H1 (cell line): ENCODE measurements at regions not wholly inside any gene's neighbourhood (a gene's known extent, or its start where the extent isn't known, plus 50 kb on each side); places are given as distances from the start of the nearest gene placed in this dataset.

Experiments used
- CTCF ChIA-PET: fragments of 300-600 bp; sonication (Branson Sonifier 250); formaldehyde crosslinking; loops from one replicate; lab custom pipeline; 2021; ENCODE audit not compliant: partially characterized antibody; lab: Charles Lee
- POLR2A ChIA-PET: fragments of 300-600 bp; sonication (Branson Sonifier 250); formaldehyde crosslinking; loops from one replicate; lab custom pipeline; 2021; ENCODE audit warnings: inconsistent platforms; ENCODE audit not compliant: partially characterized antibody; lab: Charles Lee
- DNase-seq, 2 experiments: peaks; one replicate each; pipeline versions ENCODE4 v3.0.0 to v3.0.0-alpha.2; 2010 to 2022; ENCODE audit warnings: low spot score in 2 of 2, low read depth in 1 of 2, mixed read lengths in 1 of 2
- FAIRE-seq: peaks from 2 replicates; lab custom pipeline; 2011; peaks lifted over from hg19 to GRCh38; lab: Jason Lieb, UNC
- H2AFZ ChIP-seq: 2 replicates; pipeline ENCODE4 v1.8.1; 2012; ENCODE audit warnings: low read length, inconsistent platforms
- H2AK5ac ChIP-seq: 2 replicates; pipeline ENCODE4 v1.6.1; 2013; ENCODE audit warnings: low read depth, low read length
- H2BK120ac ChIP-seq: replicated peaks from 2 replicates; pipeline ENCODE3; 2013; ENCODE audit warnings: low read depth, low read length, inconsistent platforms
- H2BK12ac ChIP-seq: 2 replicates; pipeline ENCODE4 v1.6.1; 2013; ENCODE audit warnings: low read depth, low read length
- H2BK15ac ChIP-seq: 2 replicates; pipeline ENCODE4 v1.6.1; 2013; ENCODE audit warnings: low read length
- H2BK20ac ChIP-seq: 2 replicates; pipeline ENCODE4 v1.6.1; 2013; ENCODE audit warnings: low read length
- H2BK5ac ChIP-seq: 2 replicates; pipeline ENCODE4 v1.6.1; 2013; ENCODE audit warnings: low read depth, low read length
- H3K14ac ChIP-seq: 2 replicates; pipeline ENCODE4 v1.6.1; 2013; ENCODE audit warnings: inconsistent platforms; ENCODE audit not compliant: insufficient read length
- H3K18ac ChIP-seq: 2 replicates; pipeline ENCODE4 v1.6.1; 2013; ENCODE audit warnings: low read length; ENCODE audit errors: extremely low read depth
- H3K23ac ChIP-seq: 2 replicates; pipeline ENCODE4 v1.6.1; 2013; ENCODE audit warnings: inconsistent platforms; ENCODE audit not compliant: insufficient read length
- H3K23me2 ChIP-seq: 2 replicates; pipeline ENCODE4 v1.6.1; 2013; ENCODE audit warnings: low read depth, low read length
- H3K27ac ChIP-seq: 2 replicates; pipeline ENCODE4 v1.6.1; 2011; ENCODE audit warnings: low read depth, low read length, inconsistent platforms
- H3K27me3 ChIP-seq, 4 experiments: replicated peaks in 1 of 4; 1 replicate in 1 of 4; 2 replicates in 3 of 4; pipeline versions ENCODE4 v1.6.1 to v1.8.1; 2011 to 2013; ENCODE audit warnings: low read length in 3 of 4, mild to moderate bottlenecking in 3 of 4, inconsistent platforms in 2 of 4, mixed read lengths in 2 of 4, moderate library complexity in 1 of 4; ENCODE audit not compliant: control insufficient read depth in 3 of 4, insufficient read depth in 3 of 4; ENCODE audit errors: extremely low read depth in 1 of 4
- H3K36me3 ChIP-seq, 4 experiments: 2 replicates each; pipeline versions ENCODE4 v1.6.1 to v1.8.1; 2011 to 2013; ENCODE audit warnings: mild to moderate bottlenecking in 4 of 4, low read length in 3 of 4, moderate library complexity in 2 of 4, control low read depth in 1 of 4, inconsistent platforms in 1 of 4; ENCODE audit not compliant: insufficient read depth in 4 of 4, control insufficient read depth in 2 of 4
- H3K4ac ChIP-seq: replicated peaks from 2 replicates; pipeline ENCODE3; 2013; ENCODE audit warnings: low read length, low read depth, mixed read lengths, inconsistent platforms; ENCODE audit not compliant: insufficient read length
- H3K4me1 ChIP-seq, 4 experiments: replicated peaks in 1 of 4; 1 replicate in 1 of 4; 2 replicates in 3 of 4; pipeline versions ENCODE4 v1.6.1 to v1.8.1; 2011 to 2013; ENCODE audit warnings: low read length in 3 of 4, inconsistent platforms in 2 of 4, mixed read lengths in 1 of 4; ENCODE audit not compliant: insufficient read depth in 4 of 4, control insufficient read depth in 3 of 4
- H3K4me2 ChIP-seq, 2 experiments: 2 replicates each; pipeline versions ENCODE4 v1.6.1 to v1.8.1; 2011 to 2013; ENCODE audit warnings: low read depth in 2 of 2, low read length in 2 of 2, control low read depth in 1 of 2, inconsistent platforms in 1 of 2, mild to moderate bottlenecking in 1 of 2; ENCODE audit not compliant: insufficient read depth in 1 of 2
- H3K4me3 ChIP-seq, 4 experiments: fragments of 200-600, 300-600 bp in 1 of 4; sonication (generic), shearing (Covaris generic), sonication (Bioruptor Twin) in 1 of 4; 2 replicates each; pipeline versions ENCODE4 v1.5.1 to v1.8.1; 2011 to 2016; ENCODE audit warnings: low read length in 4 of 4, low read depth in 3 of 4, control low read depth in 2 of 4, inconsistent platforms in 2 of 4, mild to moderate bottlenecking in 2 of 4, mixed read lengths in 1 of 4, moderate library complexity in 1 of 4; ENCODE audit not compliant: insufficient read depth in 2 of 4; ENCODE audit errors: extremely low read depth in 1 of 4
- H3K56ac ChIP-seq: replicated peaks from 2 replicates; pipeline ENCODE3; 2013; ENCODE audit warnings: low read depth, mild to moderate bottlenecking, mixed read lengths, low read length, inconsistent platforms; ENCODE audit not compliant: insufficient read length
- H3K79me1 ChIP-seq: 2 replicates; pipeline ENCODE4 v1.6.1; 2013; ENCODE audit warnings: low read depth, low read length, control low read depth
- H3K79me2 ChIP-seq, 2 experiments: 2 replicates each; pipeline versions ENCODE4 v1.6.1 to v1.8.1; 2012 to 2013; ENCODE audit warnings: low read length in 2 of 2, mild to moderate bottlenecking in 2 of 2, inconsistent platforms in 1 of 2; ENCODE audit not compliant: insufficient read depth in 2 of 2, control insufficient read depth in 1 of 2
- H3K9ac ChIP-seq, 4 experiments: replicated peaks in 1 of 4; 1 replicate in 1 of 4; 2 replicates in 3 of 4; pipeline versions ENCODE4 v1.6.1 to v1.8.1; 2011 to 2013; ENCODE audit warnings: low read depth in 3 of 4, low read length in 3 of 4, control low read depth in 2 of 4, mild to moderate bottlenecking in 2 of 4, moderate library complexity in 2 of 4, inconsistent platforms in 1 of 4; ENCODE audit errors: extremely low read depth in 1 of 4
- H3K9me3 ChIP-seq, 2 experiments: 2 replicates each; pipeline versions ENCODE4 v1.6.1 to v1.8.1; 2012 to 2013; ENCODE audit warnings: mild to moderate bottlenecking in 2 of 2, moderate library complexity in 2 of 2, control low read depth in 1 of 2, inconsistent platforms in 1 of 2, low read depth in 1 of 2, low read length in 1 of 2, mixed read lengths in 1 of 2; ENCODE audit not compliant: insufficient read depth in 2 of 2
- H4K20me1 ChIP-seq, 2 experiments: replicated peaks in 1 of 2; 2 replicates each; pipeline versions ENCODE3 to v1.8.1; 2011 to 2013; ENCODE audit warnings: inconsistent platforms in 2 of 2, low read length in 2 of 2, mild to moderate bottlenecking in 1 of 2; ENCODE audit not compliant: insufficient read depth in 2 of 2, control insufficient read depth in 1 of 2
- H4K5ac ChIP-seq: 2 replicates; pipeline ENCODE4 v1.6.1; 2013; ENCODE audit warnings: low read length, low read depth, mixed read lengths, inconsistent platforms; ENCODE audit not compliant: insufficient read length
- H4K8ac ChIP-seq: 2 replicates; pipeline ENCODE4 v1.8.0; 2013; ENCODE audit warnings: mild to moderate bottlenecking, moderate library complexity, low read length, inconsistent platforms; ENCODE audit not compliant: insufficient read depth; ENCODE audit errors: extremely low read depth
- H4K91ac ChIP-seq: replicated peaks from 2 replicates; pipeline ENCODE3; 2013; ENCODE audit warnings: low read length, mixed read lengths, inconsistent platforms; ENCODE audit not compliant: insufficient read length
- CHD7 ChIP-seq: fragments of 300-600 bp; sonication (generic); IDR thresholded peaks from 2 replicates; pipeline ENCODE4 v1.7.1; 2012; ENCODE audit warnings: low read length, moderate library complexity, mild to moderate bottlenecking, inconsistent platforms; ENCODE audit not compliant: insufficient replicate concordance
- WGBS, 2 experiments: shearing (Covaris generic) in 1 of 2; methylation state at CpG; one replicate each; pipeline versions ENCODE4 v1.1.6 to v1.1.7; 2013 to 2015; ENCODE audit warnings: low lambda C conversion rate in 2 of 2, mixed read lengths in 2 of 2, inconsistent platforms in 1 of 2, low coverage in 1 of 2, missing lambda C conversion rate in 1 of 2; ENCODE audit not compliant: insufficient replicate concordance in 2 of 2, insufficient coverage in 1 of 2, insufficient read length in 1 of 2; ENCODE audit errors: extremely low coverage in 1 of 2, missing lambda C conversion rate in 1 of 2; 5-methylcytosine and 5-hydroxymethylcytosine counted together

- H3K18ac ChIP-seq, result no peak overlapping the region
- no peaks in the 10 kb centered on the region for H3K9me3 ChIP-seq
- no peak overlapping the region for H3K23ac ChIP-seq
- 96% methylated on average over 2 of the region's 2 CpGs; no CpG with 5 or more reads in 1 of the 2 experiments for WGBS, 2 experiments
- H3K14ac ChIP-seq, result no peak overlapping the region
- no peak overlapping the region for H3K27ac ChIP-seq
- no peak overlapping the region for H3K4me3 ChIP-seq
- peaks cover 5% of the 10 kb centered on the region for H3K23me2 ChIP-seq
- no peak overlapping the region for H2BK15ac ChIP-seq
- no peaks in the 10 kb centered on the region for H3K27me3 ChIP-seq
- no peak overlapping the region for H4K5ac ChIP-seq
- H2AK5ac ChIP-seq, result no peak overlapping the region
- peaks cover 0 to 5% of the 10 kb centered on the region in 2 experiments for H4K20me1 ChIP-seq
- no peak overlapping the region for H2BK5ac ChIP-seq
- H3K4me2 ChIP-seq, result no peak overlapping the region
- no peak overlapping the region for H2AFZ ChIP-seq
- no peak overlapping the region for H3K56ac ChIP-seq
- no peak overlapping the region for H2BK12ac ChIP-seq
- no peaks in the 10 kb centered on the region for H3K79me2 ChIP-seq
- no peaks in the 10 kb centered on the region; a peak in 1 of 8 replicates for H3K36me3 ChIP-seq
- ChIA-PET POLR2A (no interaction called here), CTCF (no interaction called here)
- no peak for FAIRE-seq
- no peak overlapping the region for H2BK120ac ChIP-seq
- no peak overlapping the region for H4K91ac ChIP-seq
- no peak overlapping the region for H3K9ac ChIP-seq
- no peak overlapping the region for H2BK20ac ChIP-seq
- H3K4me1 ChIP-seq, result no peaks in the 10 kb centered on the region
- H3K79me1 ChIP-seq, result no peaks in the 10 kb centered on the region
- no peak overlapping the region for H4K8ac ChIP-seq
- DNase-seq, result no peak
- H3K4ac ChIP-seq, result no peak overlapping the region
- no peak for TF ChIP-seq CHD7
Observed at GRCh38 chr4:189504220-189504619, 436.5 kb upstream of the FRG1 start.
